ENCODE measurements at regions not wholly inside any gene's neighbourhood (a gene's known extent, or its start where the extent isn't known, plus 50 kb on each side); places are given as distances from the start of the nearest gene placed in this dataset.
A peak's percentile ranks its signal among the peaks of the same experiment; 100 is the strongest.

DNA sequence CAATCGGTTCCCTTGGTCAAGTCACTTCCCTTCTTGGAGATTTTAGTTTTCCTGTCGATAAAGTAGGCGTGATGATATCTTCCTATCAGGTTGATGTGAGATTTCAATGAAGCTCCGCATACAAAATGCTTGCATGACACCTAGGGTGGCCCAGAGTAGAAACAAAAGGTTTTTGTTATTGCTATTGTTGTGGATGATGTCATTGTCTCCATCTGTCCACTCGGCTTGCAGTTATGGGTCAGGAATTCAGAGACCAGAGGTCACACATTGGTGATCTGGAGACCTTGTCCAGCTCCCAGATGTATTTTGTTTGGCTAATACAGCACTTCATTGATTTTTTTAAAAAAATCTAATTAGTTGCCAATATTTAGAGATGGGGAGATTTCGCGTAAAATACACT is 382.1 kb downstream of the MN1 start:
- TF ChIP-seq, protein P1, sequence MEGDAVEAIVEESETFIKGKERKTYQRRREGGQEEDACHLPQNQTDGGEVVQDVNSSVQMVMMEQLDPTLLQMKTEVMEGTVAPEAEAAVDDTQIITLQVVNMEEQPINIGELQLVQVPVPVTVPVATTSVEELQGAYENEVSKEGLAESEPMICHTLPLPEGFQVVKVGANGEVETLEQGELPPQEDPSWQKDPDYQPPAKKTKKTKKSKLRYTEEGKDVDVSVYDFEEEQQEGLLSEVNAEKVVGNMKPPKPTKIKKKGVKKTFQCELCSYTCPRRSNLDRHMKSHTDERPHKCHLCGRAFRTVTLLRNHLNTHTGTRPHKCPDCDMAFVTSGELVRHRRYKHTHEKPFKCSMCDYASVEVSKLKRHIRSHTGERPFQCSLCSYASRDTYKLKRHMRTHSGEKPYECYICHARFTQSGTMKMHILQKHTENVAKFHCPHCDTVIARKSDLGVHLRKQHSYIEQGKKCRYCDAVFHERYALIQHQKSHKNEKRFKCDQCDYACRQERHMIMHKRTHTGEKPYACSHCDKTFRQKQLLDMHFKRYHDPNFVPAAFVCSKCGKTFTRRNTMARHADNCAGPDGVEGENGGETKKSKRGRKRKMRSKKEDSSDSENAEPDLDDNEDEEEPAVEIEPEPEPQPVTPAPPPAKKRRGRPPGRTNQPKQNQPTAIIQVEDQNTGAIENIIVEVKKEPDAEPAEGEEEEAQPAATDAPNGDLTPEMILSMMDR (conservative IDR thresholded peaks at IDR 0.05; ENCODE audit: low read length), result no peak

DNA sequence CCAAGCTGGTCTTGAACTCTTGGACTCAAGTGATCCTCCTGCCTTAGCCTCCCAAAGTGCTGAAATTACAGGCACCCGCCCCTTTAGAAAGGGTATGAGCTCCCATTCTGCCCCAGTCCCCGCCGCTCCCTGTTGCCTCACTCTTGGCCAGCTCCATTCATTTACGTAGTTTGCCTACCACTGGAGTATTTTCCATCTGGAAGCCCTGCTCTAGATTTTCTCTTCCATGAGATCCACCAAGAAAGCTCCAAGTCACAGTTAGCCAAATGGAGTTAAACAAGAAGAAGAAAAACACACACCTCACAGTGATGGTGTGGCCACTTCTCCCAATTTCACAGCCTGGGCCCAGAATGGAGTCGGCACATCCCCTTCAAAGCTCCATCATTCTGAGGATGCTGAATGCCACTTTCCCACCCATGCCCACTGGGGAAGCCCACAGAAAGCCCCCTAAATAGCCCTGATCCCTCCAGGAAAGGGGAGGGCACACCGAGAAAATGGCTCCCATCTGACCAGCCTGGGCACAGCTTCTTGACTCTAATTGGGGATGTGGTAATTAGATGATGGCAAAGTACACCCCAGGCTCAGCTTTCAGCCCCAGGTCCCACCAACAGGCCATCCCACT is 381.2 kb downstream of the MN1 start:
- DNase-seq (ENCODE audit: low read depth), result peak; percentile 43
- H3K4me3 ChIP-seq (ENCODE audit: low read length), result no peak overlapping the region
- TF ChIP-seq, protein P1 (conservative IDR thresholded peaks at IDR 0.05; ENCODE audit: low read length), result no peak

More for the DNA sequence above, 382.1 kb downstream of the MN1 start:
- no peak overlapping the region for H3K4me3 ChIP-seq (ENCODE audit: low read length)
- peak; percentile 25 for DNase-seq (ENCODE audit: low read depth)

DNA sequence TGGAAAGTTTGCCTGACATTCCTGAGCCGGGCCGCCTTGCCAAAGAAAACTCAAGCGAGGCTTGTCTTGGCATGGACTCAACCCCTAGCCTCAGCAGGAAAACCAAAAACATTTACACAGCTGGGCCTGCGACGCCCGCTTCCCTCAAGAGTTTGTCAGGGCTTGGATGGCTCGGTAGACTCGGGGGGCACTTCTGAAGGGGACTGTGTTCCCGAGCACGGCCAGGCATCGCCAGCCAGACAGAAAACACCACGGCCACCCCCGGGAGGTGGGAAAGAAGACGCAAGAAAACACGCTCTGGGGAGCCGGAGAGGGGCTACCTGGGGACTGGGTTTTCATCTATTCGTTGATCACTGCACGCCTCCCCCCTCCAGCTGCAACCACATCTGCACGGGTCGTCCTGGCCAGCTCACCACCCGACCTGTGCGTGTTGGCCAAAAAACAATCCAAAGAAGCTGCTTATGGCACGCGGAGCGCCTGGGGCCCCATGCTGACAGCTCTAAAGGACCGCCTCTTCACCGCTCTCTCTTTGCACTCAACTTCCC is 380.7 kb downstream of the MN1 start:
- TF ChIP-seq, protein P1 (conservative IDR thresholded peaks at IDR 0.05; ENCODE audit: low read length), result no peak
- peak; percentile 97 for DNase-seq (ENCODE audit: low read depth)
- peak overlapping the region; percentile 25 for H3K4me3 ChIP-seq (ENCODE audit: low read length)

DNA sequence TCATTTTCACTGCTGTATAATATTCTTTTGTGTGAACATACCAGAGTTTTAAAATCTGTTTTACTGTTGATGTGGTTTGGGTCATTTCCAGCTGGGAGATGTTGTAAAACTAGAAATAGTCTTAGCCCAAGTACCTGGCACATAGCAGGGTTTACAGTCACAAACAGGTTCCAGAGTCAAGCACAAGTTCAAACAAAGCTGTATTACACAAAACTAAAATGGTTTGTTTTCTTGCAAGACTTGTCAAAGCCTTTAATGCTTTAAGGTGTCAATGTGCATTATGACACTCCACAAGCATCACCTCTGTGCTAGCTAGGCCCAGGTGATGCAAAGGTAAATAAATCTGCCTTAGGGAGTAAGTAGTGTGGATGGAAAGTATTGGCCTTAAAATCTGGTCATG is 379.1 kb downstream of the MN1 start:
- no peak for DNase-seq (ENCODE audit: low read depth)
- no peak overlapping the region for H3K4me3 ChIP-seq (ENCODE audit: low read length)
- TF ChIP-seq, protein P1 (conservative IDR thresholded peaks at IDR 0.05; ENCODE audit: low read length), result no peak

- TF ChIP-seq, protein P1 (conservative IDR thresholded peaks at IDR 0.05; ENCODE audit: low read length), result no peak
These were observed 377.2 kb downstream of the MN1 start for GRCh38 chr22:27424319-27424718.

GRCh38 chr22:27429476-27429875 is 372.1 kb downstream of the MN1 start:
- H3K4me3 ChIP-seq (ENCODE audit: low read length), result no peak overlapping the region
- no peak for DNase-seq (ENCODE audit: low read depth)
- TF ChIP-seq, protein P1 (conservative IDR thresholded peaks at IDR 0.05; ENCODE audit: low read length), result no peak

More at GRCh38 chr22:27424319-27424718, 377.2 kb downstream of the MN1 start:
- DNase-seq (ENCODE audit: low read depth), result peak; percentile 47
- H3K4me3 ChIP-seq (ENCODE audit: low read length), result no peak overlapping the region

DNA sequence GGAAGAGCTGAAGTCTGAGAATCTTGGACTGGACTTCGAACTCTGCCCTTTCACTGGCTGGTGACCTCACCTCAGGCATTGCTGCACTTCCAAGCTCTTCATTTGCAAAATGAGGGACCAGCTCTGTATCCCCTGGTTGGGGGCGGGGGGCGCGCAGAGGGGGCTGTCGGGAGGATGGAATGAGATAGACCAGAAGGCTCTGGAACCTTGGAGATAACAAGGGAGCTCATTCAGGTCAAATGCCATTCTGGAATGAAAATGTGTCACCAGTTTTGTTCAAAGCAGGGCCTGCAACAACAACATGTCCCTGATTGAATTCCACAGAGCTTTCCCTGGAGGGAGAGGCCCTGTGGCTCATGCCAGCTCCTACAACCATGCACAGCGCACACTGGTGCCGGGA is 370.5 kb downstream of the MN1 start:
- TF ChIP-seq, protein P1 (conservative IDR thresholded peaks at IDR 0.05; ENCODE audit: low read length), result no peak
- DNase-seq (ENCODE audit: low read depth), result no peak
- H3K4me3 ChIP-seq (ENCODE audit: low read length), result no peak overlapping the region

Measured in AG10803 (cell line).